GM23248 (cell line): ENCODE measurements at regions not wholly inside any gene's neighbourhood (a gene's known extent, or its start where the extent isn't known, plus 50 kb on each side); places are given as distances from the start of the nearest gene placed in this dataset.

Experiments used
- EZH2 ChIP-seq: fragments of 200-600 bp; sonication (generic); IDR thresholded peaks from 2 replicates; pipeline ENCODE4 v1.6.1; 2018; ENCODE audit warnings: antibody characterized with exemption, mild to moderate bottlenecking; ENCODE audit not compliant: insufficient read depth, poor library complexity, severe bottlenecking
- EZH2phosphoT487 ChIP-seq: fragments of 200-600 bp; sonication (generic); IDR thresholded peaks from 2 replicates; pipeline ENCODE4 v1.6.1; 2018; ENCODE audit warnings: antibody characterized with exemption, moderate library complexity, mild to moderate bottlenecking, low read depth; ENCODE audit not compliant: insufficient read depth

DNA sequence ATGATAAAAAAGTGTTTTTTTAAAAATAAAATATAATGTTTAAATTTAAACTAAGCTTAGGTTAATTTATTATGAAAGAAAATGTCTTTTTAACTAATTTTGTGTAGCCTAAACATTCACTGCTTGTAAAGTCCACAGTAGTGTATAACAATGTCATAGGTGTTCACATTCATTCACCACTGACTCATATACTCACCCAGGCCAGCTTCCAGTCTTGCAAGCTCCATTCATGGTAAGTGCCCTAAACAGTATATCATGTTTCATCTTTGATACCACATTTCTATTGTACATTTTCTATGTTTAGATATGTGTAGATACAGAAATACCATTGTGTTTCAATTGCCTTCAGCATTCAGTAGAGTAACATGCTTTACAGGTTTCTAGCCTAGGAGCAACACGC lies 530.3 kb downstream of the EPHA5 start:
- TF ChIP-seq EZH2phosphoT487: no peak
- no peak for TF ChIP-seq EZH2
